ENCODE measurements at regions not wholly inside any gene's neighbourhood (a gene's known extent, or its start where the extent isn't known, plus 50 kb on each side); places are given as distances from the start of the nearest gene placed in this dataset.
A peak's percentile ranks its signal among the peaks of the same experiment; 100 is the strongest.
"Not testable (repeated sequence)": the region's sequence is repeated elsewhere in the genome, so short reads cannot be mapped to it uniquely, and the experiment has no call there.

DNA sequence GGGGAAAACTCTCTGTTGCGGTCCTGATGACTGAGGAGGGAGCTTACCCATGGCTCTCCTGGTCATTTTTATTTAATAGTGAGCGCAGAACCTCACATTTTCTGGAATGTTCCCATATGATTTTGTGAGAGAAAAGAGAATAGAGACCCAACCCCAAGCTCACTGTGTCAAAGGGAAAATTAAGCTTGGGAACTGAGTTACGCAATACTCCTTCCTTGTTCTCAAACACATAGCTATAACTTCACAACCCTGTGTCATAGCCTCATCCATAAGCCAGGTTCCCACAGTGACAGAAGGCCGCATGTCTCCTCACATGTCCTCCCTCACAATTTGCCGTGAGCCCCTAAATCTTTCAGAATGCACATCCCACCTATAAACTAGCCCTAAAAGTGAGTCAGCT lies 252.8 kb downstream of the CCDC74A start:
- intact Hi-C loops (cut with DNase I; ENCODE audit: low total_unique reads); H3K27me3 ChIP-seq (replicated peaks in 1 of 7); H3K4me1 ChIP-seq; H3K9me3 ChIP-seq; H3K27ac ChIP-seq; H3K4me3 ChIP-seq; H3K36me3 ChIP-seq; DNase-seq: not testable (repeated sequence)
- WGBS, 5 donors: 76 to 91% (median 90%) methylated on average over 5 of the region's 5 CpGs

DNA sequence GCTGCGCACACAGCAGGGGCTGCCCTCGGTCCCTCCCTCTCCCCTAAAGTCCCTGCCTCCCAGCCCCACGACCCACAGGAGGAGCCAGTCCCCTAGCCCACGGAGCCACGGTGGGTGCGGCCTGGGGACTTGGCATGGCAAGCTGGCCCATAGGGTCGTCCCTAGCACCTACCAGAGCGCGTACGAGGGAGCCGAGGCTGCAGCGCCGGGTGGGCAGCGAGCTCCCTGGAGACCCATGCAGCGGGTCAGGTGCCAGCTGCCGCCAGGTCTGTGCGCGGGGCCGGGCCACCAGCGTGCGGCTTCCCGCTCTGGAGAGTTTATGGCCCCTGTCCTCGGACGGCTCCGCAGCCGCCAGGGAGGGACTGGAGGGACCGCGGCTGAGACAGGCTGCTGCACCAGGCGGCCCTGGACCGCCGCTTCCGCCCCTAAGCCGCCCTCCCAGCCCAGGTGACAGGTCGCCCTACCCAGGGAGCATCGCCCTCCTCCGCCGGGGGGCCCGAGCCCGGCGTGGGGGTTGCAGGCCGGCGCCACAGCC lies 273.6 kb downstream of the CCDC74A start:
- H3K36me3 ChIP-seq: no peaks in the 10 kb centered on the region
- H3K9me3 ChIP-seq: no peaks in the 10 kb centered on the region
- H3K4me1 ChIP-seq: peaks cover 0 to 16% (median 11%) of the 10 kb centered on the region in 6 donors
- peak overlapping the region in 4 of 8 donors; percentile 33 to 67 (median 41) for H3K4me3 ChIP-seq
- no peak overlapping the region for H3K27ac ChIP-seq
- DNase-seq: peak; percentile 82
- 61 to 84% (median 66%) methylated on average over 10 to 42 of the region's 42 CpGs for WGBS, 5 donors
- TF ChIP-seq POLR2AphosphoS5 (IDR thresholded peaks at IDR 0.05) (no peak), POLR2A (IDR thresholded peaks at IDR 0.05) (no peak)
- TF ChIP-seq, protein P1, sequence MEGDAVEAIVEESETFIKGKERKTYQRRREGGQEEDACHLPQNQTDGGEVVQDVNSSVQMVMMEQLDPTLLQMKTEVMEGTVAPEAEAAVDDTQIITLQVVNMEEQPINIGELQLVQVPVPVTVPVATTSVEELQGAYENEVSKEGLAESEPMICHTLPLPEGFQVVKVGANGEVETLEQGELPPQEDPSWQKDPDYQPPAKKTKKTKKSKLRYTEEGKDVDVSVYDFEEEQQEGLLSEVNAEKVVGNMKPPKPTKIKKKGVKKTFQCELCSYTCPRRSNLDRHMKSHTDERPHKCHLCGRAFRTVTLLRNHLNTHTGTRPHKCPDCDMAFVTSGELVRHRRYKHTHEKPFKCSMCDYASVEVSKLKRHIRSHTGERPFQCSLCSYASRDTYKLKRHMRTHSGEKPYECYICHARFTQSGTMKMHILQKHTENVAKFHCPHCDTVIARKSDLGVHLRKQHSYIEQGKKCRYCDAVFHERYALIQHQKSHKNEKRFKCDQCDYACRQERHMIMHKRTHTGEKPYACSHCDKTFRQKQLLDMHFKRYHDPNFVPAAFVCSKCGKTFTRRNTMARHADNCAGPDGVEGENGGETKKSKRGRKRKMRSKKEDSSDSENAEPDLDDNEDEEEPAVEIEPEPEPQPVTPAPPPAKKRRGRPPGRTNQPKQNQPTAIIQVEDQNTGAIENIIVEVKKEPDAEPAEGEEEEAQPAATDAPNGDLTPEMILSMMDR (IDR thresholded peaks at IDR 0.05 in 8 of 11, conservative IDR thresholded peaks at IDR 0.05 in 3 of 11): no peak
- peaks cover 0 to 18% (median 0%) of the 10 kb centered on the region in 7 donors for H3K27me3 ChIP-seq (replicated peaks in 1 of 7)
- intact Hi-C loops (cut with DNase I; ENCODE audit: low total_unique reads): no loop called here

DNA sequence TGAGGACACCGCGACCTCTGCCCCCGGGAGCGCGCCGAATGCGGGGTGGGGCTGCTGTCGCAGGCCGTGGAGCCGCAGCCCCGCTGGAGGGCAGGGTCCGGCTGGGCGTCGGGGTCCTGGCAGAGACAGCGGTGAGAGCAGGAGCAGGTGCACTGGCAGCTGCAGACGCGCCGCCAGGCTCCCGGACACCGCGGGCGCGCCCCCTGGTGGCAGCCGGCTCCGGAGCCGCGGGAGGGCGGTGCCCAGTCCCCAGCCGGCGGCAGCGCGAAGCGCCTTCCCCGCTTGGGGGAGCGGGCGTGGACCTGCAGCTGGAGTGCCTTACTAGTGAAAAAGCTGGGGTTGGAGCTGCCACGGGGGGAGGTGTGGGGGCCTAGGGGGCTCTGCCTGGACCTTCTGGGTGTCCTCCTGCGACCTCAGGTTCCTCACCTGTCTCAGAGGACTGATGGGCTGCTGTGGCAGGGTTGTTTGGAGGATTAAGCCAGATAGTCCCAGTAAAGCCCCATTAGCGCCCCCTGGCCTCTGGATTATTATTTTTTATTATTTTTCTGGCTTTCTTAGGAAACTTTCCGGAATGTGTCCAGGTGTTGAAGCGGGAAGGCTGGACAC lies 274.2 kb downstream of the CCDC74A start:
- DNase-seq: peak; percentile 93
- H3K27me3 ChIP-seq (replicated peaks in 1 of 7): peaks cover 0 to 18% (median 0%) of the 10 kb centered on the region in 7 donors
- peak overlapping the region in 7 of 8 donors; percentile 10 to 67 (median 33) for H3K4me3 ChIP-seq
- H3K9me3 ChIP-seq; intact Hi-C loops (cut with DNase I; ENCODE audit: low total_unique reads); H3K36me3 ChIP-seq: not testable (repeated sequence)
- TF ChIP-seq POLR2AphosphoS5 (IDR thresholded peaks at IDR 0.05): peak in 1 of 3 donors; percentile 5
- TF ChIP-seq, protein P1 (IDR thresholded peaks at IDR 0.05 in 8 of 11, conservative IDR thresholded peaks at IDR 0.05 in 3 of 11): peak in 10 of 11 experiments; percentile 13 to 92 (median 84)
- peaks cover 0 to 16% (median 11%) of the 10 kb centered on the region in 6 donors for H3K4me1 ChIP-seq
- 0 to 2% (median 2%) methylated on average over 3 to 40 of the region's 41 CpGs for WGBS, 5 donors
- H3K27ac ChIP-seq: peak overlapping the region in 4 of 8 donors; percentile 53 to 67 (median 59)

DNA sequence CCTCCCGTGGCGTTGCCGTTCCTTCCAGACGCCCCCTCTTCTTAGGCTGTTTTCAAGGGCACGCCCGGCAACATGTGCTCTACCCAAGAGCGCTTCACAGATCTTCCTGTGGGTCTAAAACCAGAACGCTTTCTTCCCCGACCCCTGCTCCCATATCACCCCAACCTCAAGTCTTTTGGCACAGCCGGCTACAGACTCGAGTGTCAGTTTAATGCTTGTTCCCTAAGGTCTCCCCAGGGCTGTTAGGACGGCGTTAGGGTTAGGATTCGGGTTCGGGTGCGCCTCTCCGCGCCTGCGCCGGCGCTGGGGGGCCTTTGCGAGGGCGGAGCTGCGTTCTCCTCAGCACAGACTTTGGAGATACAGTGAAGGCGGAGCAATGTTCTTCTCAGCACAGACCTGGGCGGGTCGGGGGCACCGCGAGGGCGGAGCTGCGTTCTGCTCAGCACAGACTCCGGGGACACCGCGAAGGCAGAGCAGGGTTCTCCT lies 274.7 kb downstream of the CCDC74A start:
- TF ChIP-seq, protein P1 (IDR thresholded peaks at IDR 0.05 in 8 of 11, conservative IDR thresholded peaks at IDR 0.05 in 3 of 11): peak in 1 of 11 experiments; percentile 4
- TF ChIP-seq POLR2A (IDR thresholded peaks at IDR 0.05) (peak in 1 of 3 donors; percentile 18), POLR2AphosphoS5 (IDR thresholded peaks at IDR 0.05) (peak; percentile 12 to 73 (median 50))
- whole genome bisulfite sequencing, 5 donors: 4 to 21% (median 7%) methylated on average over 29 to 34 of the region's 34 CpGs
- peak; percentile 76 for DNase-seq

DNA sequence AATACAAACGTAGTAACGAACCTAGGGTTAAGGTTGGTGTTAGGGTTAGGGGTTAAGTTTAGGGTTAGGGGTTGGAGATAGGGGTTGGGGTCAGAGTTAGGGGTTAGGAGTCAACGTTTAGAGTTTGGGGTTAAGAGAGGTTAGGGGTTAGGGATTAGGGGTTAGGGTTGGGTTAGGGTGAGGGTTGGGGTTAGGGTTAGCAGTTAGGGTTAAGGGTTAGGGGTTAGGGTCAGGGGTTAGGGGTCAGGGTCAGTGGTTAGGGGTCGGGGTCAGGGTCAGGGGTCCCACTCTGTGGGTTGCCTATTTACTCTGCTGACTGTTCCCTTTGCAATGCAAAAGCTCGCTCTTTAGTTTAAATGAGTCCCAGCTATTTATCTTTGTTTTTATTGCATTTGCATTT lies 275.5 kb downstream of the CCDC74A start:
- H3K36me3 ChIP-seq; DNase-seq; H3K27ac ChIP-seq; H3K4me3 ChIP-seq; intact Hi-C loops (cut with DNase I; ENCODE audit: low total_unique reads); H3K9me3 ChIP-seq: not testable (repeated sequence)
- peaks cover 0 to 16% (median 11%) of the 10 kb centered on the region in 6 donors for H3K4me1 ChIP-seq
- H3K27me3 ChIP-seq (replicated peaks in 1 of 7): peaks cover 0 to 18% (median 0%) of the 10 kb centered on the region in 7 donors
- 72 to 84% (median 79%) methylated on average over 5 of the region's 5 CpGs for WGBS, 5 donors

More for the DNA sequence above, 274.7 kb downstream of the CCDC74A start:
- H3K36me3 ChIP-seq; intact Hi-C loops (cut with DNase I; ENCODE audit: low total_unique reads); H3K9me3 ChIP-seq: not testable (repeated sequence)
- peak overlapping the region in 4 of 8 donors; percentile 53 to 67 (median 59) for H3K27ac ChIP-seq
- peaks cover 0 to 18% (median 0%) of the 10 kb centered on the region in 7 donors for H3K27me3 ChIP-seq (replicated peaks in 1 of 7)
- peak overlapping the region in 7 of 8 donors; percentile 10 to 67 (median 33) for H3K4me3 ChIP-seq
- H3K4me1 ChIP-seq: peaks cover 0 to 16% (median 11%) of the 10 kb centered on the region in 6 donors

DNA sequence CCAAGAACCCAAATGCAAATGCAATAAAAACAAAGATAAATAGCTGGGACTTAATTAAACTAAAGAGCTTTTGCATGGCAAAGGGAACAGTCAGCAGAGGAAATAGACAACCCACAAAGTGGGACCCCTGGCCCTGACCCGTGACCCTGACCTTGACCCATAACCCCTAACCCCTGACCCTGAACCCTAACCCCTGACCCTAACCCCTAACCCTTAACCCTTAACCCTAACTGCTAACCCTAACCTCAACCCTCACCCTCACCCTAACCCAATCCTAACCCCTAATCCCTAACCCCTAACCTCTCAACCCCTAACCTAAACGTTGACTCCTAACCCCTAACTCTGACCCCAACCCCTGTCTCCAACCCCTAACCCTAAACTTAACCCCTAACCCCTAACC lies 284.9 kb downstream of the CCDC74A start:
- intact Hi-C loops (cut with DNase I; ENCODE audit: low total_unique reads); H3K27me3 ChIP-seq (replicated peaks in 1 of 7); H3K9me3 ChIP-seq; DNase-seq; H3K27ac ChIP-seq; H3K4me1 ChIP-seq; H3K36me3 ChIP-seq; H3K4me3 ChIP-seq: not testable (repeated sequence)
- 63 to 90% (median 70%) methylated on average over 2 of the region's 2 CpGs for WGBS, 5 donors

DNA sequence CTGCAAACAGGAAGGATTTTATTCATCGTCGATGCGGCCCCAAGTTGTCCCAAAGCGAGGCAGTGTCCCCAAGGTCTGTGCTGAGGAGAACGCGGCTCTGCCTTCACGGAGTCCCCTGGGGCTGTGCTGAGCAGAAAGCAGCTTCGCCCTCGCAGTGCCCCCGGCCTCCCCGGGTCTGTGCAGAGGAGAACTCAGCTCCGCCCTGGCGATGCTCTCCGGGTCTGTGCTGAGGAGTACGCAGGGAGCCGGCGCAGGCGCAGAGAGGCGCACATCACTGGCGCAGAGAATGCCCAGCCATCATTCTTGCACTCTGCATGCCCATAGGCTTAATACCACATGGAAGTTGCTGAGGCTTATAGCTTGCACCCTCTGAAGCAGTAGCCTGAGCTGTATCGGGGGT lies 285.7 kb downstream of the CCDC74A start:
- 92 to 100% (median 94%) methylated on average over 5 to 21 of the region's 21 CpGs for WGBS, 5 donors
- not testable (repeated sequence) for DNase-seq

More for the DNA sequence above, 285.7 kb downstream of the CCDC74A start:
- H3K27me3 ChIP-seq (replicated peaks in 1 of 7); H3K36me3 ChIP-seq; intact Hi-C loops (cut with DNase I; ENCODE audit: low total_unique reads); H3K4me3 ChIP-seq; H3K4me1 ChIP-seq; H3K9me3 ChIP-seq; H3K27ac ChIP-seq: not testable (repeated sequence)
